ENCODE measurements at regions not wholly inside any gene's neighbourhood (a gene's known extent, or its start where the extent isn't known, plus 50 kb on each side); places are given as distances from the start of the nearest gene placed in this dataset.

GRCh38 chr6:14286634-14287428, 169.3 kb downstream of the CD83 start:
- no peaks in the 10 kb centered on the region for H3K36me3 ChIP-seq
- intact Hi-C loops (cut with micrococcal nuclease) = no loop called here
- TF ChIP-seq CTCF (IDR thresholded peaks at IDR 0.05; ENCODE audit: borderline replicate concordance) = no peak
- no peak overlapping the region for H3K4me3 ChIP-seq
- H3K4me1 ChIP-seq = peaks cover 10% of the 10 kb centered on the region
- no peak overlapping the region for H3K27ac ChIP-seq (replicated peaks)
- no peak for DNase-seq
- H3K9me3 ChIP-seq (replicated peaks) = no peaks in the 10 kb centered on the region
- H3K27me3 ChIP-seq (ENCODE audit: low read depth) = no peaks in the 10 kb centered on the region

GRCh38 chr6:14287707-14288106, 170.1 kb downstream of the CD83 start:
- Histone ChIP-seq H3K27me3 (ENCODE audit: low read depth) (no peaks in the 10 kb centered on the region), H3K4me3 (no peak overlapping the region), H3K27ac (replicated peaks) (no peak overlapping the region), H3K9me3 (replicated peaks) (no peaks in the 10 kb centered on the region), H3K36me3 (no peaks in the 10 kb centered on the region), H3K4me1 (peaks cover 10% of the 10 kb centered on the region)
- no peak for TF ChIP-seq CTCF (IDR thresholded peaks at IDR 0.05; ENCODE audit: borderline replicate concordance)
- DNase-seq = no peak
- intact Hi-C loops (cut with micrococcal nuclease) = no loop called here

GRCh38 chr6:14288910-14289309, 171.3 kb downstream of the CD83 start:
- Histone ChIP-seq H3K36me3 (no peaks in the 10 kb centered on the region), H3K9me3 (replicated peaks) (no peaks in the 10 kb centered on the region), H3K4me1 (peaks cover 8% of the 10 kb centered on the region), H3K27me3 (ENCODE audit: low read depth) (no peaks in the 10 kb centered on the region), H3K27ac (replicated peaks) (no peak overlapping the region), H3K4me3 (no peak overlapping the region)
- no peak for DNase-seq
- intact Hi-C loops (cut with micrococcal nuclease) = no loop called here
- no peak for TF ChIP-seq CTCF (IDR thresholded peaks at IDR 0.05; ENCODE audit: borderline replicate concordance)

GRCh38 chr6:14290041-14290771, 172.6 kb downstream of the CD83 start:
- no peak overlapping the region for H3K27ac ChIP-seq (replicated peaks)
- intact Hi-C loops (cut with micrococcal nuclease) = no loop called here
- H3K9me3 ChIP-seq (replicated peaks) = no peaks in the 10 kb centered on the region
- no peak for TF ChIP-seq CTCF (IDR thresholded peaks at IDR 0.05; ENCODE audit: borderline replicate concordance)
- no peaks in the 10 kb centered on the region for H3K27me3 ChIP-seq (ENCODE audit: low read depth)
- peaks cover 2% of the 10 kb centered on the region for H3K4me1 ChIP-seq
- no peaks in the 10 kb centered on the region for H3K36me3 ChIP-seq
- no peak for DNase-seq
- no peak overlapping the region for H3K4me3 ChIP-seq

GRCh38 chr6:14290772-14291330, 173.3 kb downstream of the CD83 start:
- H3K4me3 ChIP-seq = no peak overlapping the region
- no peak for TF ChIP-seq CTCF (IDR thresholded peaks at IDR 0.05; ENCODE audit: borderline replicate concordance)

More at GRCh38 chr6:14290772-14291330, 173.3 kb downstream of the CD83 start:
- Histone ChIP-seq H3K9me3 (replicated peaks) (no peaks in the 10 kb centered on the region), H3K36me3 (no peaks in the 10 kb centered on the region), H3K4me1 (peaks cover 2% of the 10 kb centered on the region), H3K27me3 (ENCODE audit: low read depth) (no peaks in the 10 kb centered on the region), H3K27ac (replicated peaks) (no peak overlapping the region)
- no peak for DNase-seq
- intact Hi-C loops (cut with micrococcal nuclease) = no loop called here
